ENCODE measurements at regions not wholly inside any gene's neighbourhood (a gene's known extent, or its start where the extent isn't known, plus 50 kb on each side); places are given as distances from the start of the nearest gene placed in this dataset.
"Not testable (repeated sequence)": the region's sequence is repeated elsewhere in the genome, so short reads cannot be mapped to it uniquely, and the experiment has no call there.

GRCh38 chr3:95474338-95474737, 1340.1 kb upstream of the EPHA6 start:
- no peak for DNase-seq (ENCODE audit: low read depth)

GRCh38 chr3:95476534-95476933, 1337.9 kb upstream of the EPHA6 start:
- no peak for DNase-seq (ENCODE audit: low read depth)

- no peak for DNase-seq (ENCODE audit: low read depth)
Measured at GRCh38 chr3:95506174-95506573, 1308.2 kb upstream of the EPHA6 start.

GRCh38 chr3:95508124-95508523, 1306.3 kb upstream of the EPHA6 start:
- DNase-seq (ENCODE audit: low read depth) = no peak

- no peak for DNase-seq (ENCODE audit: low read depth)
Measured at GRCh38 chr3:95511828-95512227, 1302.6 kb upstream of the EPHA6 start.

GRCh38 chr3:95514260-95514659, 1300.1 kb upstream of the EPHA6 start:
- DNase-seq (ENCODE audit: low read depth) = no peak

- no peak for DNase-seq (ENCODE audit: low read depth)
Measured at GRCh38 chr3:95521396-95521795, 1293.0 kb upstream of the EPHA6 start.

GRCh38 chr3:95522449-95522848, 1291.9 kb upstream of the EPHA6 start:
- no peak for DNase-seq (ENCODE audit: low read depth)

- DNase-seq (ENCODE audit: low read depth) = no peak
Measured at GRCh38 chr3:95539950-95540483, 1274.4 kb upstream of the EPHA6 start.

- no peak for DNase-seq (ENCODE audit: low read depth)
Measured at GRCh38 chr3:95565502-95565901, 1248.9 kb upstream of the EPHA6 start.

- no peak for DNase-seq (ENCODE audit: low read depth)
Measured at GRCh38 chr3:95567346-95567745, 1247.0 kb upstream of the EPHA6 start.

GRCh38 chr3:95586754-95587153, 1227.6 kb upstream of the EPHA6 start:
- DNase-seq (ENCODE audit: low read depth) = no peak

- not testable (repeated sequence) for DNase-seq (ENCODE audit: low read depth)
Measured at GRCh38 chr3:95587641-95588040, 1226.8 kb upstream of the EPHA6 start.

- no peak for DNase-seq (ENCODE audit: low read depth)
Measured at GRCh38 chr3:95588473-95588872, 1225.9 kb upstream of the EPHA6 start.

GRCh38 chr3:95595416-95596075, 1218.8 kb upstream of the EPHA6 start:
- DNase-seq (ENCODE audit: low read depth) = no peak

GRCh38 chr3:95607926-95608325, 1206.5 kb upstream of the EPHA6 start:
- no peak for DNase-seq (ENCODE audit: low read depth)

- no peak for DNase-seq (ENCODE audit: low read depth)
Measured at GRCh38 chr3:95609411-95609810, 1205.0 kb upstream of the EPHA6 start.

- no peak for DNase-seq (ENCODE audit: low read depth)
Measured at GRCh38 chr3:95612611-95613010, 1201.8 kb upstream of the EPHA6 start.

GRCh38 chr3:95613993-95614392, 1200.4 kb upstream of the EPHA6 start:
- no peak for DNase-seq (ENCODE audit: low read depth)

GRCh38 chr3:95615592-95616310, 1198.6 kb upstream of the EPHA6 start:
- DNase-seq (ENCODE audit: low read depth) = no peak

GRCh38 chr3:95626107-95626506, 1188.3 kb upstream of the EPHA6 start:
- DNase-seq (ENCODE audit: low read depth) = no peak

- DNase-seq (ENCODE audit: low read depth) = no peak
Measured at GRCh38 chr3:95627293-95627692, 1187.1 kb upstream of the EPHA6 start.

- no peak for DNase-seq (ENCODE audit: low read depth)
Measured at GRCh38 chr3:95627697-95628096, 1186.7 kb upstream of the EPHA6 start.

- DNase-seq (ENCODE audit: low read depth) = no peak
Measured at GRCh38 chr3:95629802-95630201, 1184.6 kb upstream of the EPHA6 start.
